ENCODE measurements at regions not wholly inside any gene's neighbourhood (a gene's known extent, or its start where the extent isn't known, plus 50 kb on each side); places are given as distances from the start of the nearest gene placed in this dataset.

GRCh38 chr13:59587030-59587429 lies 576.7 kb downstream of the DIAPH3 start:
- no peaks in the 10 kb centered on the region for H3K9me3 ChIP-seq (ENCODE audit: control insufficient read depth, insufficient read depth, low read depth, low read length)
- ChIA-PET POLR2A (no interaction called here), CTCF (no interaction called here)
- no peak overlapping the region for H3K27ac ChIP-seq (ENCODE audit: extremely low read depth, low read depth, low read length)
- no peaks in the 10 kb centered on the region for H3K4me1 ChIP-seq (ENCODE audit: control insufficient read depth, insufficient read depth, low read length)
- no peak for TF ChIP-seq ATF2 (tag by site-specific recombination; IDR thresholded peaks at IDR 0.05; ENCODE audit: low read depth)
- TF ChIP-seq ZNF140 (tag by site-specific recombination; IDR thresholded peaks at IDR 0.05) = no peak
- TF ChIP-seq ZNF280C (tag by site-specific recombination; IDR thresholded peaks at IDR 0.05) = no peak
- no peak for TF ChIP-seq PRDM10 (tag by site-specific recombination; IDR thresholded peaks at IDR 0.05)
- no peak for TF ChIP-seq MYNN (tag by site-specific recombination; IDR thresholded peaks at IDR 0.05; ENCODE audit: borderline replicate concordance)
- no peak for TF ChIP-seq ZNF792 (tag by site-specific recombination; IDR thresholded peaks at IDR 0.05)
- no peak for TF ChIP-seq ZFP41 (tag by site-specific recombination; IDR thresholded peaks at IDR 0.05; ENCODE audit: borderline replicate concordance)
- TF ChIP-seq ZFP69B (tag by site-specific recombination; IDR thresholded peaks at IDR 0.05) = no peak
- no peak for TF ChIP-seq GLI2 (tag by site-specific recombination; IDR thresholded peaks at IDR 0.05; ENCODE audit: borderline replicate concordance, low read depth)
- no peak for TF ChIP-seq KLF16 (tag by site-specific recombination; IDR thresholded peaks at IDR 0.05)
- no peak for TF ChIP-seq ZNF837 (tag by site-specific recombination; IDR thresholded peaks at IDR 0.05)
- no peak for TF ChIP-seq ZNF404 (tag by site-specific recombination; IDR thresholded peaks at IDR 0.05)
- no peak for TF ChIP-seq ZNF175 (tag by site-specific recombination; IDR thresholded peaks at IDR 0.05)
- TF ChIP-seq ZNF24 (tag by site-specific recombination; IDR thresholded peaks at IDR 0.05) = no peak
- no peak for TF ChIP-seq ZNF623 (tag by site-specific recombination; IDR thresholded peaks at IDR 0.05)
- H3K4me3 ChIP-seq (ENCODE audit: low read depth, low read length) = no peak overlapping the region
- no peaks in the 10 kb centered on the region for H3K36me3 ChIP-seq (ENCODE audit: control insufficient read depth in 2 of 2, insufficient read depth in 1 of 2, low read length in 2 of 2)

- ChIA-PET CTCF (no interaction called here), POLR2A (no interaction called here)
- Histone ChIP-seq H3K27ac (ENCODE audit: extremely low read depth, low read depth, low read length) (no peak overlapping the region), H3K4me3 (ENCODE audit: low read depth, low read length) (no peak overlapping the region), H3K9me3 (ENCODE audit: control insufficient read depth, insufficient read depth, low read depth, low read length) (no peaks in the 10 kb centered on the region), H3K4me1 (ENCODE audit: control insufficient read depth, insufficient read depth, low read length) (no peaks in the 10 kb centered on the region), H3K36me3 (ENCODE audit: control insufficient read depth in 2 of 2, insufficient read depth in 1 of 2, low read length in 2 of 2) (no peaks in the 10 kb centered on the region)
- TF ChIP-seq ZNF184 (tag by site-specific recombination; IDR thresholded peaks at IDR 0.05) (no peak), ZNF133 (tag by site-specific recombination; IDR thresholded peaks at IDR 0.05) (no peak), ZFP3 (tag by site-specific recombination; IDR thresholded peaks at IDR 0.05; ENCODE audit: low read depth) (no peak), GLIS2 (tag by site-specific recombination; IDR thresholded peaks at IDR 0.05) (no peak), SP7 (tag by site-specific recombination; IDR thresholded peaks at IDR 0.05) (no peak)
Measured at GRCh38 chr13:59587971-59588716, 575.6 kb downstream of the DIAPH3 start.

All from HEK293 (cell line).